Umbilical cord (tissue), 1 donor: ENCODE measurements at regions not wholly inside any gene's neighbourhood (a gene's known extent, or its start where the extent isn't known, plus 50 kb on each side); places are given as distances from the start of the nearest gene placed in this dataset.
A peak's percentile ranks its signal among the peaks of the same experiment; 100 is the strongest.

ENCODE experiments used
- DNase-seq: peaks from one replicate; pipeline ENCODE4 v3.0.0-alpha.2; 2015; ENCODE audit warnings: low spot score

DNA sequence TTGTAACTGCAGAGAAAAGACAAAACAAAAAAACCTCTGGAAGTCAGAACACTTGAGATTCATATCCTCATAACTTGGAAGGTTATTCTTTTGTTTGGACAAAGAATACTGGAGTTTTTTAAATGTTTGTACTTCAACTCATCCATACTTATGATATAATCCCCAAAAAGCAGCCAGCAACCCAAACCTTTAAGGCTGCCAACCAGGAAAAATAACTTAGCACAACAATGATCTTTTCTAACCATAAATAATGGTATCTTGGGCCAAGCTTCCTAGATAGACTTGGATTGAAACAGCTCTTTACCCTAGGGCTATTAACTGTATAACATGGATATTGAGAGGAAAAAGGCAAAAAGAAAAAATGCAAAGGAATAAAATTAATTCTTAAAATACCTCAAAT is 335.1 kb downstream of the LTN1 start:
- no peak for DNase-seq

DNA sequence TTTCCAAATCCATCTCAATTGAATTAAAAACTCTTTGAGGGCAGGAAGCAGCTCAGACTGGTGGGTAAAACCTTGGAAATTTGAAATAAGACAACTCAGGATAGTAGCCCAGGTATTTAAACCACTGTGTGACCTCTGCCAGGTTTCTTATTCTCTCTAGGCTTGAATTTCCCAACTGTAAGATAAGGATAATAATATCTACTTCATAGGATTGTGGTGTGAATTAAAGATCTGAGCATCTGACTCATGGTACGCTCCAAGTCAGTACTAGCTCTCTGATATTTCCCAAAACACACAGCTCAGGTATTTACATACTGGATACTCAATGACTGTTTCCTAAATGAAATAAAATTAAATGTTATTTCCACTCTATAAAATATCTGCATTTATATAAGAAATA is 337.2 kb downstream of the LTN1 start:
- DNase-seq: no peak

- DNase-seq: no peak
Measured at GRCh38 chr21:28654406-28654805, 338.3 kb downstream of the LTN1 start.

DNA sequence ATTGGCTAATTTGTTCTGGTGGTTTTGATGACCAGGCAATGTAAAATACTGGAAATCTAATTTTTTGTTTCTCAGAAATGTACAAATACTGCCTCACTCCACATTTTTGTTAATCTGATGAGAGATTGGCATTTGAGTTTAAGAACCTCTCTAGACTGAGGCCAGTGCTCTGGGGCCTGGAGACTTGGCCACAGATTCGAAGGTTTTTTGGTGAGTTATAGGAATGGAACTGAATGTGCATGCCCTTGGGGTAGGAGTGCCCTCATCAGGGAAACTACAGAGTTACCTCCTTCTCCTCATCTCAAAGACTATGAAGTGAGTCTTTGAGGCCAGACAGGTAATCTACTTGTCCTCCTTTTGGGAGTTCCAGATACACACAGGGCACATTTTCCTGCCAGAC is 347.9 kb downstream of the LTN1 start:
- DNase-seq: no peak

- no peak for DNase-seq
Measured at GRCh38 chr21:28642891-28643290, 349.8 kb downstream of the LTN1 start.

- no peak for DNase-seq
Measured at GRCh38 chr21:28641731-28642130, 350.9 kb downstream of the LTN1 start.

DNA sequence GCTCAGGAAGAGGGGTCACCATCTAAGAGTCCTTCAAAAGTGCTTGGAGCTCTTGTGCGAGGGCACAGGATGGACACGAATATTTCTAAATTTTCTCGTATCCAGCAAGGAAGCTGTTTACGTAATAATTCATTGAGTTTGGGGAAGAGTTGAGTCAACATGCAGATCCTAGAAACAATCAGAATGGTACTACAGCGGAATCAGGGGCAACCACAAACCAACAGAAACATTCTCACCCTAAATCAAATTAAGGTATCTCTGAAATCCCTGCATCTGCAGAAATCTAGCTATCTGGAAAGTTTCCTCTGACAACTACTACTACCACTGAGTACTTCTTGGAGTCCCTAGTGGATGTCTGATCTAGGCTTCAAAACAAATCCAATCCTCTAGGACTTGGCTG is 352.4 kb downstream of the LTN1 start:
- DNase-seq: no peak

DNA sequence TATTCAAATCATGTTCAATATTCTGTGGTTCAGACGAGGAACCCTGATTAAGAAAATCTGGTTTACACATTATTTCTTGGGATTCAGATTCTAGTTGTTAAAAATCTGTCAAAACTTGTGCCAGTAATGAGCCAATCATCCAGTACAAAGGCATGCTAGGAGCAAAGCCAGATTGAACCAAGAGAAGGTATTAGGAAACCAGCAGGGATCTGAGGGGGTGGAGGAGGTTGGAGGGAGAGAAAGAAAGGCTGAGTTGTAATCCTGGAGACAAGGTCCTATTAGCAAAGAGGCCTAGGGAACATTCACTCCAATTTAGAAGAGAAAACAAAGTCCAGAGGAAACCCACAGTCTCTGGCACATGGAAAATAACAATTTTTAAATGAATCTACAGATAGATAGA is 352.9 kb downstream of the LTN1 start:
- no peak for DNase-seq

- DNase-seq: peak; percentile 42
Measured at GRCh38 chr21:28636752-28637691, 355.7 kb downstream of the LTN1 start.

DNA sequence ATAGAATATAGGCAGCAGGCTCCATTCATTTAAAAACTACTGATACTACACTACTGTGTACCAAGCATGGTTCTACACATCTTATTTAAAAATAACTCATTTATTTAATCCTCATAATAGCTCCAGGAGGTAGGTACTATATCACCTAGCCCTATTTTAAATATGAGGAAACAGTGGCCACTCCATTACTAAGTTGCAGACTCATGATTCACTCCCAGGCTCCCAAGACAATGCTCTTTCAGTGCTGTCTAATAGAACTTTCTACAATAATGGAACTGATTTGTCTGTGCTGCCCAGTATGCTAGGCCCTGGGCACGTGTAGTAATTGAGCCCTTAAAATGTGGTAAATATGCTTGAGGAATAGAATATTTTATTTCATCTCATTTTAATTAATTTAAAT is 357.1 kb downstream of the LTN1 start:
- no peak for DNase-seq

DNA sequence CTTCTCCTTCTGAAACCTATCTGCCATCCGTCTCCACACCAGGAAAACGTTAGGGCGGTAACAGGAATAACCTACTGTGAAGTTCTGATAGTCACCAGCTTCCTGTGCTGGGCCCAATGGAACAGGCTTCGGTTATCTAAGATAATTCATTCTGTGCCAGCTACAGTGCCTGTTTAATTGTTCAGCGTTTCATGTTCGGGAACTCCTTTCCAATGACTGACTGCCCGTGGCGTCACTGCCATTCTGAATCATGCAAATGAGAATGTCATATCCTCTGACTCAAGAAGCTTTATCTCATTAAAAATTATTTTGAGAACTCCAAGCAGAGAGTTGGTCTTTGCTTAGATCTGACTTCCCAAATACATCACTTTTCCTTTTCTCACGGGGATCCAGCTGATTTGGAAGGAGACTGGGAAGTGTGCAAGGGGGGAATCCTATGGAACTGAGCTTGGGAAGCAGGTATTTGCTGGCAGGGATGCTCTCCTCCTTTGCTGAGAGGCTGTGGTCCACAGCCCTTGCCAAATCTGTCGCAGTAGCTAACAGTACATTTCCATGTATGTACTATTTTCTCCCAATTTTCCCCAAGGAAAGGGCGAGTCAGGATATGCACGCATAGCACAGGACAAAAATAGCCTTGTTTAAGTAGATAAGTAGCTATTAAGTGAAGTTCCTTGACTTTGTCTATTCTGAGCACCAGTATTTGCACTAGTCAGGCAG is 358.7 kb downstream of the LTN1 start:
- DNase-seq: peak; percentile 53

DNA sequence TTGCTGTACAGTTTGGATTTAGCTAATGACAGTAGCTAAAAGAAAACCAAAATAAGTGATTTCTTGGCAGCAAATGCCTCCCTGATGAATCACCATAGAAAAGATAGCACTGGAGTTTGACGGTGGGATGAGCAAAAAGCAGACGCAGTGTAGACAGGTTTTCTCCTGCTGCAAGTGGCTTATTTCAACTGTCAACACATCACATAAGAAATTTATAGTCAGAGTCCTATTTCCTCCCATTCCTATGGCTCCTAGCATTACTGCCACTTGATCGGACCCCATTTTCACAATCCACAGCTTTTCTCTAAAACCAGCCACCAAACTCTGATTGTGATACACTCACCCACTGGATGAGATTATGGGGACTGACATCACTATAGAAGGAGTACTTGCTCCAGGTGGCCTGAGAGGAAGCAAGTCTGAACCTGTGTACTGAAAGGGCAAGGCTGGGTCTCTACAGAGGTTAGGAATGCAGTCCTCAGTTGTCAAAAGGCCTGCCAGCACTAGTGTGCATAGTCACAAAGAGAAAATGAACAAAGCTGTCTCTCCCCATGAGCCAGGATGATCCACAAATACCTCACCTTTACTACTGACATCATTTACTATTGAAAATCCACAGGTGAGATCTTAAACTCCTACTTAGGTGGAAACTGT is 359.8 kb downstream of the LTN1 start:
- DNase-seq: peak; percentile 87

GRCh38 chr21:28627691-28628090 is 365.0 kb downstream of the LTN1 start:
- no peak for DNase-seq

GRCh38 chr21:28627261-28627660 is 365.4 kb downstream of the LTN1 start:
- no peak for DNase-seq

DNA sequence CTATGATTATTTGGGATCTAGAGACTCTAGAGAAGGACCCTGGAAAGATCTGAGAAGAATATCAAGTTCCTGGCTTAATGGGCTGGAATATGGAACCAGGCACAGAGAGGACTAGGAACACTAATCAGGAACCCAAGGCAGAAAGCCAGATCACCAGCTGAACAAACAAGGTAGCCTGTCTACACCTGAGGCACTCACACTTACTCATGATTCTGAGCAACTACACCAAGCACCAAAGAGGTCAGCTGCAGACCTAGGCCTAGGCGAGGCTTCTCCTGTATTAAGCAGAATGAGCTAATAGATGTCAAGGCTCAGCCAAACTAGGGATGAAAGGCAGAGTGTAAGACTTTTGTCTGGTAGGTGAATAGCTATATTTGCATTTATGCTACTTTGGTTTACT is 368.1 kb downstream of the LTN1 start:
- DNase-seq: no peak

DNA sequence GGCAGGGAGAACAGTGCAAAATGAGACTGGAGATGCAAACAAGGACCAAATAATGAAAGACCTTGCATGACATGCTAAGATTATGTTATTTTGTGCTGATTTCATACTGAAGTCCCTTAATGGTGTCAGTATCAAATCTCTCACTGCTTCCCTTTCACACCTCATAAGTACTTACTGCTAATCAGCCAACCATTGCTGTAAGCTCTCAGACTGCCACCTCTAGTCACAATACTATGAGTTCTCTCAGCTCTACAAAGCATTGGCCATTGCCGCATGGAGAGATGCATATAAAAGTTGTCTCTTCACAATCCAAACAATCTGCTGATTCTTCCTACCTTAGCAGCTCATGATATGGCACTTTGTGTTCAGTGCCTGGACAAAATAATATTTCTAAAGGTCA is 375.4 kb downstream of the LTN1 start:
- no peak for DNase-seq

DNA sequence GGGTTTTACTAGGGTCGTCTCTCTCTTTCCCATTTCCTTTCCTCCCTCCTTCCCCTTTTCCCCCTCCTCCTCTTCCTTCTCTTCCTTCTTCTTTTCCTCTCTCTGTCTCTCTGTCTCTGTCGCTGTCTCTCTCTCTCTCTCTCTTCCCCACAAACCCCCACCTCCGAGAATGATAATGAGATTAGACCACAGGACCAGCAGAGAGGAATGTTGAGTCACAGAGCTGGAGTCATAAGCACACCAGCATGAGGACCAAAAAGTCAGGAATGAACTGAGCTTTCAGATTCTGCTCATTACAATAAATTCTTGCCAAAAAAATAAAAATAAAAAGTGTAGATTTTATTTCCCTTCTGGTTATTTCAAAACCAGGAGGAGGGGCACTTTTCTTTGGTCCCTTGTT is 377.4 kb downstream of the LTN1 start:
- peak; percentile 20 for DNase-seq

DNA sequence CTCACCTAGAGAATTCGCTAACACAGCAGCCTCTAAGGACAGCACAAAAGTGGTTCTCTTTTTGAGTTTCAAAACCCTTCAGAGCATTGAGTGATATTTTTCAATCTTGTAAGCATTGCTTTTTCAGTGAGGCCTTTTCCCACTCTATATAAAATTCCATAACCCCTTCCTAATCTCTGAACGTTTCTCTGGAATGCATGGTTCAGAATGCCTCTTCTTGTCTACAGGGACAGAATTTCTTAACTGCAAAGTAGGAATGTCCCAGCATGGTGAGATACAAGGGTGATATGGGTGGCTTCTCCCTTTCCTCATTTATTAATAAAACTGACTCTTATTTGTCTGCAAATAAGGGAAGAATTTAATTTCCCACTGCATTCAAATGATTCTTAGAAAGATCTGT is 377.9 kb downstream of the LTN1 start:
- DNase-seq: peak; percentile 32

DNA sequence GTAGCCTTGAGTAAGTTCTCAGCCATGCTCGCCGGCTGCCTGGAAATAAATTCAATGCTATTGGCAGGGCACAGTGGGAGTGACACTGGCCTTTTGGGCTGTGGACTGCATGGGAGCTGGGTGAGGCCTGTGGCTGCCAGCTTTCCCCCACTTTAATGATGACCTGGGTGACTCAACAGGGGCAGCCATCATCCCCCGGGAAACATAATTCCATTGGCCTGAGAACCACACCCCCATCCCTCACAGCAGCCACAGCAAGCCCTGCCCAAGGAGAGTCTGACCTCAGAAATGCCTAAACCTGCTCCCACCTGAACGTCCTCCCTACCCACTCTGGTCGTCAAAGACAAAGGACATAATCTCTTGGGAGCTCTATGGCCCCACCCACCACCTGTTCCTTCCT is 384.0 kb downstream of the LTN1 start:
- DNase-seq: no peak

DNA sequence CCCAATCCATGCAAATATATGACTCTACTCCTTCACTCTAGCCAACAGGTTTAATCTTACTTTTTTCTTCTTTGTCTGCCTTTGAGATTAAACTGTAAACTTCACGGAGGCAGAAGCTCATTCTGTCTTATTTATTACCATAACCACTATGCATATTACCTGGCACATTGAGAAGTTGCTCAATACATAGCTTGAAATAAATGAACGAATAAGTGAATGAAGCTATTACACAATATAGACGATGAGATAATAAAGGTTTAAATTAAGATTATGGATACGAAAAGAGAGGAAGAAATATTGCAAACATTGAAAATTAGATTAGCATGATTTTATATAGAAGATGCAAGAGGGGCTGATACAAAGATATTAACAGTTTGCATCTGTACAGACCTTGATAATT is 385.1 kb downstream of the LTN1 start:
- no peak for DNase-seq

- DNase-seq: peak; percentile 10
Measured at GRCh38 chr21:28604946-28605537, 387.6 kb downstream of the LTN1 start.

DNA sequence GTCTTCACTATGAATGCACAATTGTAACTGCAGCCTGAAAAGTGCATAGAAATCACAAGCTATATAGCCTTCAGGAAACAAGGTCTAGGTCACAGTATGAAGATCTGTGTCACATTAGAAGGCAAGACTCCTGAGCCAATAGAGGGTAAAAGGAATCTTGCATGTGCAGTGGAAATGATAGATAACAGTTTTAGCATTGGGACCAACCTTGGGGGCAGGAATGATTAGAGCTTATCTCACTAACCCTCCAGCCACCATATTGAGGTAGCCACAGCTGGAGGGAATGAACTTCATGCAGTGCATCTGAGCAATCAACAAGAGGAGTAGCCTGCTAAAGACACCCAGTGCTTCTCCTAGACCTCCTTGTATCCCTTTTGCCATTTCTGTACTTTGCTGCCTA is 390.1 kb downstream of the LTN1 start:
- no peak for DNase-seq
